ENCODE measurements at regions not wholly inside any gene's neighbourhood (a gene's known extent, or its start where the extent isn't known, plus 50 kb on each side); places are given as distances from the start of the nearest gene placed in this dataset.

DNA sequence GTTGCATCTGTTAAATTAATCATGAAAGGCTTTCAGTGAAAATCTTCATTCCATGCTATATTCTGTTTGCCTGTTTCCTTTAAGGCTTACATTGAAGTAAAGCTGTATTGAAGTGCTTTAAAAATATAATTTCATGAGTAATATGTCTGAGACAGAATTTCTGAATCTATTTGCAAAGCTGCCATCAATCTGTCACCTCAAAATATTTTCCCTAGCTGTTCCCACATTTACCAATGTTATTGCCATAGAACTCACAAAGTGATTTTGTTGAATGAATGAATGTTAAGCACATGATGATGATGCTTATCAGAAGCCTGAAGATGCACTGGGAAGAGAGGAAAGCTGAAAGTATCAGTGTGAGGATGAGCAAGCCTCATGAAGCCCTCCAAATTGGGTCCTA, 115.8 kb downstream of the NHLRC3 start:
- DNase-seq (ENCODE audit: extremely low spot score, insufficient read length, low read depth) = no peak
- no peak for FAIRE-seq

- DNase-seq (ENCODE audit: extremely low spot score, insufficient read length, low read depth) (no peak), FAIRE-seq (no peak)
Observed at GRCh38 chr13:39159393-39159792, 121.1 kb downstream of the NHLRC3 start.

- FAIRE-seq (no peak), DNase-seq (ENCODE audit: extremely low spot score, insufficient read length, low read depth) (no peak)
Observed at GRCh38 chr13:39159846-39160370, 121.7 kb downstream of the NHLRC3 start.

- DNase-seq (ENCODE audit: extremely low spot score, insufficient read length, low read depth) = no peak
- no peak for FAIRE-seq
Observed at GRCh38 chr13:39167018-39167417, 128.8 kb downstream of the NHLRC3 start.

DNA sequence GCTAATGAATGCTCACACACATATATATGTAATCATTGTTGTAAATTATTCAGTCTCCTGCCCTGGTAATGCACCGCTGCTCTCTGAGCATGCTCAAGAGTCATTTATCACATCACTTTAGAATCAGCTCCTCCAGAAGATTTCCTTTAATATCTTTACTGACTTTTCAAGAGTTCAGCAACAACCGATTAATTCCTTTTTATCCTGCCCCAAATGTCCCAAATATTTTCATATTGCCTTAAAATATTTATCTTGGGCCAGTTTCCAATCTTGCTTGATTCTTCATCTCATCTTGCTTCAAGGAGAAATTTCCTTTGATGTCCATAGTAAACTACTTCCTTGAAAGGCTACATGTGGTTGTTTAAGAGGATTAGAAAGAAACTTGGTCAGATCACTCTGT, 132.5 kb downstream of the NHLRC3 start:
- DNase-seq (ENCODE audit: extremely low spot score, insufficient read length, low read depth) (no peak), FAIRE-seq (no peak)

GRCh38 chr13:39185326-39185725, 147.1 kb downstream of the NHLRC3 start:
- FAIRE-seq = no peak
- no peak for DNase-seq (ENCODE audit: extremely low spot score, insufficient read length, low read depth)

GRCh38 chr13:39186205-39186875, 148.1 kb downstream of the NHLRC3 start:
- DNase-seq (ENCODE audit: extremely low spot score, insufficient read length, low read depth) (no peak), FAIRE-seq (no peak)

DNA sequence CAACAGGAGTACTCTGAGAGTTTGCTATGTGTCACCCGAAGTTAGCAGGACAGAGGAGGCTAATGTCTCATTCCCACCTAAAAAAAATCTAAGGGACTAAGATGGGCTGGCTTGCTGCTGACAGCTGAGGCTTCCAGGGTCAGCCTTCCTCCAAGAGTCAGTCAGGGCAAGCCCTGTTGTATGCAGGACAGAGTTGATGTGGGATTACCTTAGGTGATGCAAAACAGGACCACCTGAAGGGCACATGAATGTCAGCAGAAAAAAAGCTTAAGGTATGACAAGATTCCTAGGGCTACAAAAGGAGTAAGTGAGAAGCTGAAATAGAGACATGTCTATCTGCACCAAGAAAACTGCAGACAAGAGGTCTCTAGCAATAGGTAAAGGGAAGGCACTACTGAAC, 151.5 kb downstream of the NHLRC3 start:
- FAIRE-seq = no peak

GRCh38 chr13:39196965-39197646, 158.8 kb downstream of the NHLRC3 start:
- DNase-seq (ENCODE audit: extremely low spot score, insufficient read length, low read depth) (no peak), FAIRE-seq (peak; percentile 12)

More for the DNA sequence above, 151.5 kb downstream of the NHLRC3 start:
- no peak for DNase-seq (ENCODE audit: extremely low spot score, insufficient read length, low read depth)

- FAIRE-seq = peak; percentile 46
- DNase-seq (ENCODE audit: extremely low spot score, insufficient read length, low read depth) = no peak
Observed at GRCh38 chr13:39197647-39198007, 159.4 kb downstream of the NHLRC3 start.

DNA sequence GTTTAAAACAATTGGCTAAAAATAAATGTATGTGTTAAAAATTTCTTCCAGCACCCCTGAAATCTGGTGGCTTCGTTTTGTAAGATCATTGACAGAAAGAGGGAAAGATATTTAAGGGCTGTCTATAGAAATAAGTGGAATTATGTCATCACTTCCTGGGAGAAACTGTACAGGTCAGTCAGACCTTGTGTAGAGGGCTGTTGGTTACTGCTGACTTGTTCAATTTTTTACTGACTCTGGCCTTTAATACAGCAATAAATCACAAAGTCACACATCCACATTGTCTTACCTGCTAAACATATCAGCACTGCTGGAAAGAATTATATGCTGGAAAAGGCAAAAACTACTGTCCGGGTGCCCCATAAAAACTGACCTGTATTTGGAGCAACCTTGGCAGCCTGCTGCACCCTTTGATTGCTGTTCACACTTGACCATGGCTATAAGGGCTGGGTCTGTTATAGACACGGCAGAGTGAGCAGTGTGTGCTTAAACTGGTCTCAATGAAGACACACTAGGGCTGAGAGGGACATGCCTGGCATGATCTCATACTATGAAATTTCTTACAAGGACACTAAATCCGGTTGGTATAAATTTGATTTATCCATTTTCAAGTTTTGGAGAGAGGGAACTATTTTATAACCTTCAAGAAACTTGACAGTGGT, 162.1 kb downstream of the NHLRC3 start:
- DNase-seq (ENCODE audit: extremely low spot score, insufficient read length, low read depth) (no peak), FAIRE-seq (no peak)

DNA sequence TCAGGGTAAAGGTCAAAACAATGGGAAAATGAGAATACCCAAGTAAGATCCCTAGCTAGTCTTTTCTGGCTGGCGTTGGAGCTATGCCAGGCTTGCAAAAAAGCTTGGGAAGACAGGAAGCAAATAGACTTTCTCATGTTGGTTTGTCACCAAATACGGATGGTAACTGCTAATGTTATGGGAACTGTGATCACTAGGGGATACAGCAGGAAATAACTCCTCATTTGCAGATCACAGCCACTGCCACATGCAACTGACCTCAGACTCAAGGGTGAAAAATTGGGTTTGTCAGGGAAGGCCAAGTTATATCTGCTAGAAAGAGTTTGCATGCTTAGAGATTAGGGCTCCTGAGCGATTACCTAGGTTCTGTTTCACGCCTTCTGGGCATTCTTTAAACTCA, 162.9 kb downstream of the NHLRC3 start:
- DNase-seq (ENCODE audit: extremely low spot score, insufficient read length, low read depth) (no peak), FAIRE-seq (no peak)

DNA sequence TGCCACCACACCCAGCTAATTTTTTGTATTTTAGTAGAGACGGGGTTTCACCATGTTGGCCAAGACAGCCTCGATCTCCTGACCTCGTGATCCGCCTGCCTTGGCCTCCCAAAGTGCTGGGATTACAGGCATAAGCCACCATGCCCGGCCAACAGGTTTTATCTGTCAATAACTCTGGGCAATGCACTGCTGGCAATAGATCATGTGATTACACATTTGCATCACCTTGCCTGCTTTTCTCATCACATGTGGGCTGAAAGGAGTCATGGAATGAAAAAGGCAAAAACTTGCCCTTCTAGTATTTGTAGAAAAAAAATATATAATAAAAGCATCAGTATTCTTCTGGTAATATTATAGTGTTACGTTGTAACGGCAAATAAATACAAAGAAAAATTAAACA, 164.5 kb downstream of the NHLRC3 start:
- DNase-seq (ENCODE audit: extremely low spot score, insufficient read length, low read depth) = no peak
- FAIRE-seq = no peak

- DNase-seq (ENCODE audit: extremely low spot score, insufficient read length, low read depth) = no peak
- FAIRE-seq = no peak
Observed at GRCh38 chr13:39208636-39209035, 170.4 kb downstream of the NHLRC3 start.

DNA sequence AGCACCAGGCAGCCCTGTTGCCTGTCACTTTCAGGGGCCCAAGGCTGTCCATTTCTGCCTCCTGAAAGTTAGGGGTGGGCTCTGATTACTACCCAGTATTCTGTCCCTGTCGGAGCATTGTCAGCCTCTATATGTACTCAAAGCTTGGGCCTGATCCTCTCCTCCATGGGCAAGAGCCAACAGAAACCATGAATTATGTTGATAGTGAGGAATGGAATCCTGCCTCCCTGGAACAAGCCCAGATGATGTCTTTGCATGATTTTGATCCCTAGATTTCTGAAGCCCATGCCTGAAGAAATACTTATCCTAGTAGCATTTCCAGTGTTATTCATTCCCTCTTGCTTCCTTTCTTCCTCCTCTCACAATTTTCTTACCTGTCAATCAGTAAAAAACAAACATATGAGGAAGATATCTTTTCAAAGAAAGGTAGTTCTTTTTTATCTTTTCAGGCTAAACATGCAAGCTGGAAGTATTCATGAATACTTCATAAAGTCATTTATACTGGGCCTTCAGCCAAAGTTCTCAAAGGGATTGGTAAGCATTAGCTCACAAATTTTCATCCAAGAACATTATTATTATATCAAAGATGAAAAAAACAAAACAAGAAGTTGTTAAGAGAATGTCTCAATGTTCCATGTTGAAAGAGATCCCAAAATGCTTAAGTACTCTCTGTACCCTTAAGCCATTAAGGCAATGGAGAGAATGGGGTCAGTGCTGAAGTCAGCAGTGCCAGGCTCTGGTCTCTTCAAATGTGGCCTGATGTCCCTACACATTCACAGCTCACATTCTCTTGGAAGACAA, 171.7 kb downstream of the NHLRC3 start:
- FAIRE-seq (no peak), DNase-seq (ENCODE audit: extremely low spot score, insufficient read length, low read depth) (no peak)

- no peak for FAIRE-seq
- no peak for DNase-seq (ENCODE audit: extremely low spot score, insufficient read length, low read depth)
Observed at GRCh38 chr13:39210961-39211534, 172.8 kb downstream of the NHLRC3 start.

GRCh38 chr13:39215971-39216370, 177.7 kb downstream of the NHLRC3 start:
- FAIRE-seq (no peak), DNase-seq (ENCODE audit: extremely low spot score, insufficient read length, low read depth) (no peak)

- DNase-seq (ENCODE audit: extremely low spot score, insufficient read length, low read depth) (no peak), FAIRE-seq (no peak)
Observed at GRCh38 chr13:39217471-39217870, 179.2 kb downstream of the NHLRC3 start.

DNA sequence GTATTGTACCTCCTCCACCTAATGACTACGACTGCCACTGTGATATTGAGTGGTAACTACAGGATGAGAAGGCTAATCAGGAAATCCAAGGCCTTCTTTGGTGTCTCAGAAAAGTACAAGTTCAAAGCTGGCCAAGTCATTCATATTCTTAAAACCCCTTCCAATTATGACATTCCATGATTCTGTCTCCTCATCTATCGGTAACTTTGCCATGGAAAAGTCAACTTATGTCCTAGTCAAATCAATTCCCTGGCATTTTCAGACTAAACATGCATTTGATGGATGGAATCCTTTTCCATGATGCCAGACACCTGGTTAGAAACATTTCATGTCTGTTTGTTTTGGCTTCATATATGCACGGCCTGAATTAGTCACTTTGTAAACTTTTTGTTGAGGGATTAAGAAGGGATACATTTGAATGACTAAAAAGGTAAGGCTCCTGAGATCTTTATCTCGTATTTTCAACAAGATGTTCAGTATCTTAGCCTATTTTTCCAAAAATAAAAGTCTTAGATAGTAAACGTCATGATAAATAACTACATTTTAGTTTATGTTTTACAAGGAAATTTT, 186.5 kb downstream of the NHLRC3 start:
- FAIRE-seq (no peak), DNase-seq (ENCODE audit: extremely low spot score, insufficient read length, low read depth) (no peak)

DNA sequence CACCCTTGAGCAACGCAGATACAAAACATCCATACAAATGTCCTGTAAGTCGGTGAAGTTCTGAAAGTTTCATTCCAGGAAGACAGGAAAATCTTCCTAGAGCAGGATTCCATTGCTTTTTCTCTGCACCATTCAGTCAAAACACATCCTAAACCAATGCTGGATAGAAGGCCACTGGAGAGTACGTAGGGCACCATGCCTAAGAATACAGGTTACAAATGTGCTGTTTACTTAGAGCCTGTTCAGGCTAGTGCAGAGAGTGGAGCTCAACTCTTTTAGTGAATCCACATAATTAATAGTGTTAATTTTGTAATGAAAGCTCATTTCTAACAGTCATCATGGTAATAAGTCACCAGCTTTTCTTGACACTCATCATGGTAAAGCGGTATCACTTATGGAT, 187.6 kb downstream of the NHLRC3 start:
- no peak for DNase-seq (ENCODE audit: extremely low spot score, insufficient read length, low read depth)

More for the DNA sequence above, 187.6 kb downstream of the NHLRC3 start:
- no peak for FAIRE-seq
